ENCODE measurements at regions not wholly inside any gene's neighbourhood (a gene's known extent, or its start where the extent isn't known, plus 50 kb on each side); places are given as distances from the start of the nearest gene placed in this dataset.

DNA sequence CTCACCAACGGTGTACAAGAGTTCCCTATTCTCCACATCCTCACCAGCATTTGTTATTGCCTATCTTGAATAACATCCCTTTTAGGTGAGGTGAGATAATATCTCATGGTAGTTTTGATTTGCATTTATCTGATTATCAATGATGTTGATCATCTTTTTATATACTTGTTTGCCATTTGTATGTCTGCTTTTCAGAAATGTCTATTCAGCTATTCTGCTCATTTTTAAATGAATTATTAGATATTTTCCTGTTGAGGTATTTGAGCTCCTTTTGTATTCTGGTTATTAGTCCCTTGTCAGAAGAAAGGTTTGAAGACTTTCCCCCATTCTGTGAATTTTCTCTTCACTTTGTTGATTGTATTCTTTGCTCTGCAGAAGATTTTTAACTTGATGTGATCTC, 695.5 kb upstream of the DDX18 start:
- no peak for TF ChIP-seq EZH2 (IDR thresholded peaks at IDR 0.05)
- no peak for TF ChIP-seq CTCF (IDR thresholded peaks at IDR 0.05 in 2 of 3, conservative IDR thresholded peaks at IDR 0.05 in 1 of 3; ENCODE audit: borderline replicate concordance in 1 of 3, insufficient read depth in 1 of 3, low read depth in 2 of 3, low read length in 2 of 3)
- no peak for TF ChIP-seq POLR2A (IDR thresholded peaks at IDR 0.05; ENCODE audit: borderline replicate concordance, extremely low read depth, insufficient read depth, insufficient read length)
- no peak for TF ChIP-seq SP1 (IDR thresholded peaks at IDR 0.05; ENCODE audit: low read depth)
- no peak for TF ChIP-seq EZH2phosphoT487 (IDR thresholded peaks at IDR 0.05; ENCODE audit: borderline replicate concordance)
- TF ChIP-seq, protein P1, sequence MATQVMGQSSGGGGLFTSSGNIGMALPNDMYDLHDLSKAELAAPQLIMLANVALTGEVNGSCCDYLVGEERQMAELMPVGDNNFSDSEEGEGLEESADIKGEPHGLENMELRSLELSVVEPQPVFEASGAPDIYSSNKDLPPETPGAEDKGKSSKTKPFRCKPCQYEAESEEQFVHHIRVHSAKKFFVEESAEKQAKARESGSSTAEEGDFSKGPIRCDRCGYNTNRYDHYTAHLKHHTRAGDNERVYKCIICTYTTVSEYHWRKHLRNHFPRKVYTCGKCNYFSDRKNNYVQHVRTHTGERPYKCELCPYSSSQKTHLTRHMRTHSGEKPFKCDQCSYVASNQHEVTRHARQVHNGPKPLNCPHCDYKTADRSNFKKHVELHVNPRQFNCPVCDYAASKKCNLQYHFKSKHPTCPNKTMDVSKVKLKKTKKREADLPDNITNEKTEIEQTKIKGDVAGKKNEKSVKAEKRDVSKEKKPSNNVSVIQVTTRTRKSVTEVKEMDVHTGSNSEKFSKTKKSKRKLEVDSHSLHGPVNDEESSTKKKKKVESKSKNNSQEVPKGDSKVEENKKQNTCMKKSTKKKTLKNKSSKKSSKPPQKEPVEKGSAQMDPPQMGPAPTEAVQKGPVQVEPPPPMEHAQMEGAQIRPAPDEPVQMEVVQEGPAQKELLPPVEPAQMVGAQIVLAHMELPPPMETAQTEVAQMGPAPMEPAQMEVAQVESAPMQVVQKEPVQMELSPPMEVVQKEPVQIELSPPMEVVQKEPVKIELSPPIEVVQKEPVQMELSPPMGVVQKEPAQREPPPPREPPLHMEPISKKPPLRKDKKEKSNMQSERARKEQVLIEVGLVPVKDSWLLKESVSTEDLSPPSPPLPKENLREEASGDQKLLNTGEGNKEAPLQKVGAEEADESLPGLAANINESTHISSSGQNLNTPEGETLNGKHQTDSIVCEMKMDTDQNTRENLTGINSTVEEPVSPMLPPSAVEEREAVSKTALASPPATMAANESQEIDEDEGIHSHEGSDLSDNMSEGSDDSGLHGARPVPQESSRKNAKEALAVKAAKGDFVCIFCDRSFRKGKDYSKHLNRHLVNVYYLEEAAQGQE (IDR thresholded peaks at IDR 0.05; ENCODE audit: low read depth) = no peak
- TF ChIP-seq EGR1 (IDR thresholded peaks at IDR 0.05; ENCODE audit: low read depth) = no peak
- TF ChIP-seq JUND (IDR thresholded peaks at IDR 0.05) = no peak
